ENCODE measurements at regions not wholly inside any gene's neighbourhood (a gene's known extent, or its start where the extent isn't known, plus 50 kb on each side); places are given as distances from the start of the nearest gene placed in this dataset.

DNA sequence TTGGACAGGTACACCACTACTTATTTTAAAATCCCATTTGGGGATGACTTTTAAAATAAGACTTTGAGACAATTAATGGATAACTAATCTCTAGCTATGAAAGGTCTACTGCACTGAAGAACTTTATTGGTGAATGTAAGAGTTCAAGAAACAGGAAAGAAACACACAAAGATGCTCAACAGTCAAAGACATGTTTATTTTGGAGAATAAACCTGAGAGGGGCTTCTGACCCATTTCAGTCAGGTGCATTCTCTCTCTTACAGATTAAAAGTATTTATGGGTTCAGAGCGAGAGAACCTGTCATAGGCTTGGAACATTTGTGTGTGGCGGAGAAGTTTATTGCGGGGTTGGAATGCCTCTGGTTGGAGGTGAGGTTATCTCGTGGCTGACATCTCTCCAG is 94.3 kb upstream of the USP29 start:
- no peak for TF ChIP-seq EZH2 (IDR thresholded peaks at IDR 0.05; ENCODE audit: borderline replicate concordance, low read depth, low read length, severe bottlenecking)
- TF ChIP-seq, protein P1, sequence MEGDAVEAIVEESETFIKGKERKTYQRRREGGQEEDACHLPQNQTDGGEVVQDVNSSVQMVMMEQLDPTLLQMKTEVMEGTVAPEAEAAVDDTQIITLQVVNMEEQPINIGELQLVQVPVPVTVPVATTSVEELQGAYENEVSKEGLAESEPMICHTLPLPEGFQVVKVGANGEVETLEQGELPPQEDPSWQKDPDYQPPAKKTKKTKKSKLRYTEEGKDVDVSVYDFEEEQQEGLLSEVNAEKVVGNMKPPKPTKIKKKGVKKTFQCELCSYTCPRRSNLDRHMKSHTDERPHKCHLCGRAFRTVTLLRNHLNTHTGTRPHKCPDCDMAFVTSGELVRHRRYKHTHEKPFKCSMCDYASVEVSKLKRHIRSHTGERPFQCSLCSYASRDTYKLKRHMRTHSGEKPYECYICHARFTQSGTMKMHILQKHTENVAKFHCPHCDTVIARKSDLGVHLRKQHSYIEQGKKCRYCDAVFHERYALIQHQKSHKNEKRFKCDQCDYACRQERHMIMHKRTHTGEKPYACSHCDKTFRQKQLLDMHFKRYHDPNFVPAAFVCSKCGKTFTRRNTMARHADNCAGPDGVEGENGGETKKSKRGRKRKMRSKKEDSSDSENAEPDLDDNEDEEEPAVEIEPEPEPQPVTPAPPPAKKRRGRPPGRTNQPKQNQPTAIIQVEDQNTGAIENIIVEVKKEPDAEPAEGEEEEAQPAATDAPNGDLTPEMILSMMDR (IDR thresholded peaks at IDR 0.05; ENCODE audit: borderline replicate concordance, extremely low read depth, low read length, poor library complexity, severe bottlenecking) = no peak
